ENCODE measurements at regions not wholly inside any gene's neighbourhood (a gene's known extent, or its start where the extent isn't known, plus 50 kb on each side); places are given as distances from the start of the nearest gene placed in this dataset.

DNA sequence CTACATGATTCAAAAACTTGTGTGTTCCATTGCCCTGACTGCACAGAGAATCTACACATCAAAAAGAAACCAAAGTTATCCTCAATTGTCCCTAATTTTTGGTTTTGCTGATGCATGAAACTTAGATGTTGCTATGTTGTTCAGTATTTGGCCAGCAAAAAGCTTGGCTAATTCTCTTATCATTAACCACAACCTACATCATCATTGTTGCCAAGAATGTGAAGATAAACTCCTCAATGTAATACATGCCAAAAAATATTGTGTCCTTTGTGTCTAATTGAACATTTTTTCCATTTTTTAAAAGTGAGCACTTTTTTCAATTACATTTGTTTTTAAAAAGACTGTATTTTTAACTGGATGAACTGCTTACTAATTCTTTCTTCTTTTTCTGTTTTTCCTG, 268.0 kb upstream of the SEMA3D start:
- no peak overlapping the region for H3K27ac ChIP-seq
- ChIA-PET CTCF (no interaction called here), POLR2A (ENCODE audit: low non-redundant PET) (no interaction called here)
- DNase-seq (ENCODE audit: low spot score) = no peak
- TF ChIP-seq CTCF (conservative IDR thresholded peaks at IDR 0.05; ENCODE audit: low read depth) = no peak

DNA sequence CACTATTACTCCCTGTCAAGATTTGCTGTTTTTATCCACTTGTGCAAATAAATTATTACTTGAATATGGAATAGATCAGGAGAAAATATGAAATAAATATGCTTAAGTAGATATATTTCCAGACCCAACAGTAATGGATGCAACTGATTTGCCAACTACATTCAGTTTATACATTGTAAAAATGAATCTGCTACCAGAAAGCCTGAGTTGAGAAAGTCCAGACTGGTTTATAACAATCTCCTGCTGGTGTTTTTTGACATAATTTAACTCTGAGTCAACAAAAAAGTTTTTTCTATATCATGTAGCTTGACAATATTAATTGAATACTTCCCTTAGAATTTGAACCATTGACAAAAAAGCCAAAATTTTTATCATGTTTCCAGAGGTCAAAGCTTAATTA, 265.8 kb upstream of the SEMA3D start:
- ChIA-PET POLR2A (ENCODE audit: low non-redundant PET) (no interaction called here), CTCF (interaction anchor here (0.6 kb wide), 1 partner anchor 29 kb away, joined by 3 read pairs; no protein-coding TSS in a partner anchor)
- no peak for TF ChIP-seq CTCF (conservative IDR thresholded peaks at IDR 0.05; ENCODE audit: low read depth)
- DNase-seq (ENCODE audit: low spot score) = no peak
- H3K27ac ChIP-seq = no peak overlapping the region

DNA sequence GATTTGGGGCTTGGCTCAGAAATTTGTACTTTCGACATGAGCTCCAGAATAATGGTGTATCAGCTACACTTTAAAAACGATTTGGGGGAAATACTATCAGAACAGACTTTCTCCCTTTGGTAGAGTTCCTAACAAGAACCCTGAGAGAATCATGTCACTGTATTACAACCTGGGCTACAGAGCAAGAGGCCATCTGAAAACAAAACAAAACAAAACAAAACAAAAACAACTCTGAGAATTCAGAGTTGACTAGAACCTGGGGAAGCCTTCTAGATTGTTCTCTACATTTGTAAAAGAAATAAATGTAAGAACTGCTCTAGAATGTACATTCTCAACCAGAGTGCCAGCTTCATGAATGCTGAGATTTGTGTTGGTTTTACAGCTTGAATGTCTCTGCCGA, 262.6 kb upstream of the SEMA3D start:
- CTCF ChIA-PET = no interaction called here
- no peak for TF ChIP-seq CTCF (conservative IDR thresholded peaks at IDR 0.05; ENCODE audit: low read depth)
- no peak for DNase-seq (ENCODE audit: low spot score)
- H3K27ac ChIP-seq = no peak overlapping the region
- POLR2A ChIA-PET (ENCODE audit: low non-redundant PET) = no interaction called here

DNA sequence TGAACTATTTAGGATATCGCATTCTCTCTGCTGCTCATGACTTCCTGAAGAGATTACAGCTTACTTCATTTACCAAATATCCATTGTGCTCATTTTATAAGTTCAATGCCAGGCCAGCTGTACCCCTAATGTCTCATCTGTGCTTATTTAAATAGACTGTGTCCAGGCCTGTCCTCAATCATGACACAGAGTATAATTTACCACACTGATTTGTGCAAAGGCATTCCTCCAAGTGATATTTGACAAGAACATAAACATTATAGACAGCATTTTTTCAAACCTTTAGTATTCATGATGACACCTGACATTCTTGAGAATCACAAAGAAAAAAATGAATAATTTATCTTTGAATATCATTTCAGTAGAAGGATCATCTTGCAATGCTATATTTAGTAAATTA, 260.1 kb upstream of the SEMA3D start:
- TF ChIP-seq CTCF (conservative IDR thresholded peaks at IDR 0.05; ENCODE audit: low read depth) = no peak
- DNase-seq (ENCODE audit: low spot score) = no peak
- CTCF ChIA-PET = no interaction called here
- H3K27ac ChIP-seq = no peak overlapping the region
- POLR2A ChIA-PET (ENCODE audit: low non-redundant PET) = no interaction called here

DNA sequence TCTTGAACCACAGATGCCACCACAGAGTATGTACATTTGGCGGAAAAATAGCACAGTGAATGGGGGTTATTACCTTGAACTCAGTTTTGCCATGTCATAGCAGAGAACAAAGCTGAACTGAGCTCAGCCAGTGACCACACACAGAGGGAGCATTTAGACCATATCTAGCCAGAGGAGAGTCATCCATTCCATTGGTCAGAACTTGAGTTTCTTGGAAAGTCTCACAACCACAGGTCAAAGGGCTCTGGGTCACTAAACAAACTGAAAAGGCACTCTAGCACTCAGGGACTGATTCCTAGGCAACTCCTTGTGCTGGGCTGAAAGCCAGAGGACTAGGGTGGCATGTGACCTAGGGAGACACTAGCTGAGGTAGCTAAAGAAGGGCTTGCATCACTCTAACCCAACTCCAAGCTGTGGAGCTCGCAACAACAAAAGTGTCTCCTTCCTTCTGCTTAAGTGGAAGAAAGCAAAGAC, 239.7 kb upstream of the SEMA3D start:
- TF ChIP-seq CTCF (conservative IDR thresholded peaks at IDR 0.05; ENCODE audit: low read depth) = no peak
- H3K27ac ChIP-seq = no peak overlapping the region
- no peak for DNase-seq (ENCODE audit: low spot score)
- ChIA-PET CTCF (no interaction called here), POLR2A (ENCODE audit: low non-redundant PET) (no interaction called here)

DNA sequence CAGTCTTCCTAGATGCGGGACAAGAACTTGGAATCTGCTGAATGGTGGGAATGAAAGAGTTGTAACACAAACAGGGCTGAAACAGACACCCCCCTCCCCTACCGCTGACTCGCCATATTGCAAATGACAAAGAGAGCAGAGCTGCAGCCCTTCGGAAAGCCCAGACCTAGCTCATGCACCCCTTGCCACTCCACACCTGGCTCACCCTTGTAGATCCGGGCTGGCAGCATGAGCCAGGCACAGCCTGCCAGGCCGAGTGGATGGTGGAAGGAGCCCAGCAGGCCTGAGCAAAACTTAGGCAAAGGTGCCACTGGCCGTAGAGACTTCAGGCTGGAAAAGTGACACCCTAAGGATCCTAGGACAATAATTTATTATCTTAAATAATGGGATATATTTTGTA, 237.4 kb upstream of the SEMA3D start:
- H3K27ac ChIP-seq = no peak overlapping the region
- no peak for TF ChIP-seq CTCF (conservative IDR thresholded peaks at IDR 0.05; ENCODE audit: low read depth)
- POLR2A ChIA-PET (ENCODE audit: low non-redundant PET) = interaction anchor here (0.5 kb wide), 1 partner anchor 10 kb away, joined by 4 read pairs; no protein-coding TSS in a partner anchor
- DNase-seq (ENCODE audit: low spot score) = no peak
- CTCF ChIA-PET = interaction anchor here (0.7 kb wide), 1 partner anchor 61 kb away, joined by 4 read pairs; no protein-coding TSS in a partner anchor

All from RWPE1 (cell line).